Right lobe of liver (tissue), 4 donors: ENCODE measurements at regions not wholly inside any gene's neighbourhood (a gene's known extent, or its start where the extent isn't known, plus 50 kb on each side); places are given as distances from the start of the nearest gene placed in this dataset.

Source experiments
- CTCF ChIP-seq, 4 donors: fragments of 200-600 bp in 3 of 4; fragments of 450-650 bp in 1 of 4; IDR thresholded peaks; one replicate each; pipeline versions ENCODE4 v1.5.1 to v1.8.0; 2016 to 2022; ENCODE audit warnings: antibody characterized with exemption in 4 of 4, mild to moderate bottlenecking in 2 of 4
- POLR2A ChIP-seq: fragments of 450-650 bp; IDR thresholded peaks from one replicate; pipeline ENCODE4 v1.6.1; 2017; ENCODE audit warnings: antibody characterized with exemption, mild to moderate bottlenecking
- donor health status: DM: no; HTN: no; CAD: no.
- donor health status: DM: no; HTN: no; CAD: no.
- donor health status: DM: no; HTN: yes; CAD: no.

- TF ChIP-seq CTCF (IDR thresholded peaks at IDR 0.05) (no peak), POLR2A (no peak)
Measured at GRCh38 chr4:159483110-159483781, 380.4 kb downstream of the RAPGEF2 start.
